GM20000 (cell line): ENCODE measurements at regions not wholly inside any gene's neighbourhood (a gene's known extent, or its start where the extent isn't known, plus 50 kb on each side); places are given as distances from the start of the nearest gene placed in this dataset.

ENCODE experiments used
- DNase-seq: peaks from one replicate; pipeline ENCODE4 v3.0.0; 2012; ENCODE audit warnings: low spot score
- CTCF ChIP-seq: IDR thresholded peaks from 2 replicates; pipeline ENCODE4 v1.5.1; 2012; ENCODE audit warnings: mild to moderate bottlenecking, control low read depth; ENCODE audit errors: extremely low read depth, missing control alignments

- no peak for DNase-seq
- no peak for TF ChIP-seq CTCF
These were observed 1186.3 kb upstream of the FLRT2 start for GRCh38 chr14:84343656-84344055.

- TF ChIP-seq CTCF, result no peak
- no peak for DNase-seq
These were observed 1178.3 kb upstream of the FLRT2 start for GRCh38 chr14:84351646-84352045.

- DNase-seq, result no peak
- no peak for TF ChIP-seq CTCF
These were observed 1168.5 kb upstream of the FLRT2 start for GRCh38 chr14:84361476-84361875.

GRCh38 chr14:84375235-84375634 lies 1154.7 kb upstream of the FLRT2 start:
- no peak for TF ChIP-seq CTCF
- no peak for DNase-seq

- no peak for TF ChIP-seq CTCF
These were observed 1139.9 kb upstream of the FLRT2 start for GRCh38 chr14:84390010-84390409.

GRCh38 chr14:84397631-84398030 lies 1132.3 kb upstream of the FLRT2 start:
- no peak for TF ChIP-seq CTCF
- no peak for DNase-seq

More at GRCh38 chr14:84390010-84390409, 1139.9 kb upstream of the FLRT2 start:
- DNase-seq, result no peak

GRCh38 chr14:84399296-84399910 lies 1130.5 kb upstream of the FLRT2 start:
- no peak for TF ChIP-seq CTCF
- DNase-seq, result no peak
